ENCODE measurements at regions not wholly inside any gene's neighbourhood (a gene's known extent, or its start where the extent isn't known, plus 50 kb on each side); places are given as distances from the start of the nearest gene placed in this dataset.

- no peak for TF ChIP-seq SIN3A (IDR thresholded peaks at IDR 0.05; ENCODE audit: borderline replicate concordance, insufficient read depth, low read depth, low read length)
- TF ChIP-seq TCF7L2 (IDR thresholded peaks at IDR 0.05; ENCODE audit: low read depth, low read length), result no peak
- TF ChIP-seq REST (IDR thresholded peaks at IDR 0.05; ENCODE audit: insufficient read depth in 1 of 2, low read depth in 2 of 2, low read length in 1 of 2), result no peak
- no peak for TF ChIP-seq POLR2AphosphoS5 (IDR thresholded peaks at IDR 0.05; ENCODE audit: low read depth, low read length)
- TF ChIP-seq CTCF (IDR thresholded peaks at IDR 0.05), result no peak
- Histone ChIP-seq H3K9me3 (ENCODE audit: control insufficient read depth, insufficient read depth, low read depth, low read length) (no peaks in the 10 kb centered on the region), H3K27me3 (ENCODE audit: control insufficient read depth, insufficient read depth, low read length) (no peaks in the 10 kb centered on the region), H3K36me3 (ENCODE audit: control insufficient read depth, insufficient read depth, low read length) (no peaks in the 10 kb centered on the region), H3K27ac (ENCODE audit: low read length) (no peak overlapping the region), H3K4me3 (ENCODE audit: low read depth in 2 of 2, low read length in 2 of 2) (no peak overlapping the region), H3K4me1 (ENCODE audit: control insufficient read depth, insufficient read depth, low read length) (no peaks in the 10 kb centered on the region)
- no peak for ATAC-seq
- intact Hi-C loops (cut with micrococcal nuclease; ENCODE audit: unreplicated experiment), result no loop called here
- CTCF ChIA-PET, result no interaction called here
- no TSS peak for BruUV-seq (replicated peaks)
- POLR2A ChIA-PET, result no interaction called here
- no peak for DNase-seq (ENCODE audit: low read depth, low spot score)
- in situ Hi-C loops (cut with HindIII; ENCODE audit: low pct_unique_long_range_greater_than_20kb, low sequenced_read_pairs), result no loop called here
Observed at GRCh38 chr11:29538339-29539036, 478.3 kb downstream of the KCNA4 start.

GRCh38 chr11:29534836-29535235 lies 482.0 kb downstream of the KCNA4 start:
- in situ Hi-C loops (cut with HindIII; ENCODE audit: low pct_unique_long_range_greater_than_20kb, low sequenced_read_pairs), result no loop called here
- BruUV-seq (replicated peaks), result no TSS peak

More at GRCh38 chr11:29534836-29535235, 482.0 kb downstream of the KCNA4 start:
- DNase-seq (ENCODE audit: low read depth, low spot score), result no peak
- intact Hi-C loops (cut with micrococcal nuclease; ENCODE audit: unreplicated experiment), result no loop called here
- TF ChIP-seq TCF7L2 (IDR thresholded peaks at IDR 0.05; ENCODE audit: low read depth, low read length) (no peak), POLR2AphosphoS5 (IDR thresholded peaks at IDR 0.05; ENCODE audit: low read depth, low read length) (no peak), REST (IDR thresholded peaks at IDR 0.05; ENCODE audit: insufficient read depth in 1 of 2, low read depth in 2 of 2, low read length in 1 of 2) (no peak), SIN3A (IDR thresholded peaks at IDR 0.05; ENCODE audit: borderline replicate concordance, insufficient read depth, low read depth, low read length) (no peak)
- H3K27me3 ChIP-seq (ENCODE audit: control insufficient read depth, insufficient read depth, low read length), result no peaks in the 10 kb centered on the region
- POLR2A ChIA-PET, result no interaction called here
- CTCF ChIA-PET, result no interaction called here
- H3K9me3 ChIP-seq (ENCODE audit: control insufficient read depth, insufficient read depth, low read depth, low read length), result no peaks in the 10 kb centered on the region
- no peaks in the 10 kb centered on the region for H3K4me1 ChIP-seq (ENCODE audit: control insufficient read depth, insufficient read depth, low read length)
- no peak overlapping the region for H3K27ac ChIP-seq (ENCODE audit: low read length)
- no peaks in the 10 kb centered on the region for H3K36me3 ChIP-seq (ENCODE audit: control insufficient read depth, insufficient read depth, low read length)
- no peak for ATAC-seq
- no peak overlapping the region for H3K4me3 ChIP-seq (ENCODE audit: low read depth in 2 of 2, low read length in 2 of 2)
